ENCODE measurements at regions not wholly inside any gene's neighbourhood (a gene's known extent, or its start where the extent isn't known, plus 50 kb on each side); places are given as distances from the start of the nearest gene placed in this dataset.
"Not testable (repeated sequence)": the region's sequence is repeated elsewhere in the genome, so short reads cannot be mapped to it uniquely, and the experiment has no call there.

GRCh38 chr4:110424144-110424543 is 51.8 kb upstream of the ENPEP start:
- no peak for DNase-seq

- no peak for DNase-seq
These were observed 57.3 kb upstream of the ENPEP start for GRCh38 chr4:110418641-110419040.

GRCh38 chr4:110417136-110417535 is 58.8 kb upstream of the ENPEP start:
- DNase-seq: no peak

- DNase-seq: no peak
These were observed 60.5 kb upstream of the ENPEP start for GRCh38 chr4:110415478-110415877.

- no peak for DNase-seq
These were observed 60.9 kb upstream of the ENPEP start for GRCh38 chr4:110415041-110415440.

- no peak for DNase-seq
These were observed 61.4 kb upstream of the ENPEP start for GRCh38 chr4:110414561-110414920.

- peak; percentile 70 for DNase-seq
These were observed 62.0 kb upstream of the ENPEP start for GRCh38 chr4:110413807-110414560.

- no peak for DNase-seq
These were observed 63.4 kb upstream of the ENPEP start for GRCh38 chr4:110412354-110413065.

GRCh38 chr4:110411574-110412011 is 64.4 kb upstream of the ENPEP start:
- no peak for DNase-seq

GRCh38 chr4:110410853-110411573 is 64.9 kb upstream of the ENPEP start:
- not testable (repeated sequence) for DNase-seq

- no peak for DNase-seq
These were observed 75.9 kb upstream of the ENPEP start for GRCh38 chr4:110400086-110400485.

- DNase-seq: not testable (repeated sequence)
These were observed 76.9 kb upstream of the ENPEP start for GRCh38 chr4:110399046-110399445.

GRCh38 chr4:110396963-110397362 is 79.0 kb upstream of the ENPEP start:
- DNase-seq: no peak

GRCh38 chr4:110395421-110395820 is 80.5 kb upstream of the ENPEP start:
- DNase-seq: no peak

- DNase-seq: no peak
These were observed 81.1 kb upstream of the ENPEP start for GRCh38 chr4:110394871-110395270.

- DNase-seq: no peak
These were observed 94.2 kb upstream of the ENPEP start for GRCh38 chr4:110381784-110382183.

- DNase-seq: no peak
These were observed 103.5 kb upstream of the ENPEP start for GRCh38 chr4:110372485-110372884.

GRCh38 chr4:110371016-110371770 is 104.8 kb upstream of the ENPEP start:
- DNase-seq: peak; percentile 12

GRCh38 chr4:110368409-110368808 is 107.5 kb upstream of the ENPEP start:
- no peak for DNase-seq

- DNase-seq: no peak
These were observed 108.8 kb upstream of the ENPEP start for GRCh38 chr4:110367156-110367555.

GRCh38 chr4:110365761-110366160 is 110.2 kb upstream of the ENPEP start:
- no peak for DNase-seq

- DNase-seq: peak; percentile 1
These were observed 110.9 kb upstream of the ENPEP start for GRCh38 chr4:110364911-110365520.
